ENCODE measurements at regions not wholly inside any gene's neighbourhood (a gene's known extent, or its start where the extent isn't known, plus 50 kb on each side); places are given as distances from the start of the nearest gene placed in this dataset.
"Not testable (repeated sequence)": the region's sequence is repeated elsewhere in the genome, so short reads cannot be mapped to it uniquely, and the experiment has no call there.

DNA sequence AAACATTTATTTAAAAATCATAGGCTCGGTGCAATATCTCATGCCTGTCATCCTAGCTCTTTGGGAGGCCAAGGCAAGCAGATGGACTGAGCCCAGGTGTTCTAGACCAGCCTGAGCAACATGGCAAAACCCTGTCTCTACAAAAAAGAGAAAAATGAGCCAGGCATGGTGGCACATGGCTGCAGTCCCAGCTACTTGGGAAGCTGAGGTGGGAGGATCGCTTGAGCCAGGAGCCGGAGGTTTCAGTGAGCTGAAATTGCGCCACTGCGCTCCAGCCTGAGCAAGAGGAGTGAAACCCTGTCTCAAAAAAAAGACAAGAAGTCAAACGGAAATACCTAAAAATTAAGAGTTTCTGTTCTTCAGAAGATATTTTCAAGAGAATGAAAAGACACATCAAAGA is 122.3 kb downstream of the RSL24D1 start:
- DNase-seq (ENCODE audit: extremely low read depth, low read depth), result no peak
- TF ChIP-seq, protein P1, sequence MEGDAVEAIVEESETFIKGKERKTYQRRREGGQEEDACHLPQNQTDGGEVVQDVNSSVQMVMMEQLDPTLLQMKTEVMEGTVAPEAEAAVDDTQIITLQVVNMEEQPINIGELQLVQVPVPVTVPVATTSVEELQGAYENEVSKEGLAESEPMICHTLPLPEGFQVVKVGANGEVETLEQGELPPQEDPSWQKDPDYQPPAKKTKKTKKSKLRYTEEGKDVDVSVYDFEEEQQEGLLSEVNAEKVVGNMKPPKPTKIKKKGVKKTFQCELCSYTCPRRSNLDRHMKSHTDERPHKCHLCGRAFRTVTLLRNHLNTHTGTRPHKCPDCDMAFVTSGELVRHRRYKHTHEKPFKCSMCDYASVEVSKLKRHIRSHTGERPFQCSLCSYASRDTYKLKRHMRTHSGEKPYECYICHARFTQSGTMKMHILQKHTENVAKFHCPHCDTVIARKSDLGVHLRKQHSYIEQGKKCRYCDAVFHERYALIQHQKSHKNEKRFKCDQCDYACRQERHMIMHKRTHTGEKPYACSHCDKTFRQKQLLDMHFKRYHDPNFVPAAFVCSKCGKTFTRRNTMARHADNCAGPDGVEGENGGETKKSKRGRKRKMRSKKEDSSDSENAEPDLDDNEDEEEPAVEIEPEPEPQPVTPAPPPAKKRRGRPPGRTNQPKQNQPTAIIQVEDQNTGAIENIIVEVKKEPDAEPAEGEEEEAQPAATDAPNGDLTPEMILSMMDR (IDR thresholded peaks at IDR 0.05; ENCODE audit: low read depth, low read length), result no peak

DNA sequence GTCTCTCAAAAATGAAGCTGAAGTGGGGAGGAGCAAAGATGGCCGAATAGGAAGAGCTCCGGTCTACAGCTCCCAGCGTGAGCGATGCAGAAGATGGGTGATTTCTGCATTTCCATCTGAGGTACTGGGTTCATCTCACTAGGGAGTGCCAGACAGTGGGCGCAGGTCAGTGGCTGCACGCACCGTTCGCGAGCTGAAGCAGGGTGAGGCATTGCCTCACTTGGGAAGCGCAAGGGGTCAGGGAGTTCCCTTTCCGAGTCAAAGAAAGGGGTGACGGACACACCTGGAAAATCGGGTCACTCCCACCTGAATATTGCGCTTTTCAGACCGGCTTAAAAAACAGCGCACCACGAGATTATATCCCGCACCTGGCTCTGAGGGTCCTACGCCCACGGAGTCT is 132.8 kb downstream of the RSL24D1 start:
- not testable (repeated sequence) for DNase-seq (ENCODE audit: extremely low read depth, low read depth)

DNA sequence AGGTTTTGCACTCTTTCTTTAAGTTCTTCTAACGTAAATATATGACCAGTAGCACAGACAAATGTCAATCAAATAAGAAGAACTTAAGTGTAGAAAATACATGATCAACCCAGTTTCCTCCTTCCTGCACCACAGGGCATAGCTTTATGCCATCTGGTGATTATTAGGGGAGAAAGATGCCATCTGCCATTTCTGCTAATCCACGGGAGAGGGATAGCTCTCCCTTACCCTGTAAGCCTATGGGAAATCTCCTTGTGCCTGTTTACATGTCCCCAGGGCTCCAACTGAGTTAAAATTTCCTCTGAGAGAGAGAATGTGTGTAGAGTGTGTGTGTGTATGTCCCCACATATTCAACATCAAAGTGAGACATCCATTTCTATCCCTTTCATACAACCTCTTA is 135.9 kb downstream of the RSL24D1 start:
- no peak for DNase-seq (ENCODE audit: extremely low read depth, low read depth)
- TF ChIP-seq, protein P1 (IDR thresholded peaks at IDR 0.05; ENCODE audit: low read depth, low read length), result no peak

DNA sequence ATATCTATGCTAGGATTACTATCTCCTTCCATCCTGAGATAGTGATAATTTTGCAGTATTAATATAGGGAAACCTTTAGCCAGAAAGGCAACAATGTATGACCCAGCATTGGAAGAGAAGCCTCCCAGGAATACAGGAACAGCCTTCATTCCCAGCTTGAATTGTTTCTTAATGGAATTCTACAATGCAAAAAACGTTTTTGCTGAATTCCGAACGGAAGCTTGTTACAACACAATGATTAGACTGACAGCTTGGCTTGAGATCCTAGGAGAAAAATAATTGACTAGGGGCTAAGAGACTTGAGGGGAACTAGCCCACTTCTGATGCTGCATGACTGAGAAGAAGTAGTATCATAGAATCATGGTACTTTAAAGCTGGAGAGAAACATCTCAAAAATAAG is 140.2 kb downstream of the RSL24D1 start:
- TF ChIP-seq, protein P1 (IDR thresholded peaks at IDR 0.05; ENCODE audit: low read depth, low read length), result no peak
- no peak for DNase-seq (ENCODE audit: extremely low read depth, low read depth)

DNA sequence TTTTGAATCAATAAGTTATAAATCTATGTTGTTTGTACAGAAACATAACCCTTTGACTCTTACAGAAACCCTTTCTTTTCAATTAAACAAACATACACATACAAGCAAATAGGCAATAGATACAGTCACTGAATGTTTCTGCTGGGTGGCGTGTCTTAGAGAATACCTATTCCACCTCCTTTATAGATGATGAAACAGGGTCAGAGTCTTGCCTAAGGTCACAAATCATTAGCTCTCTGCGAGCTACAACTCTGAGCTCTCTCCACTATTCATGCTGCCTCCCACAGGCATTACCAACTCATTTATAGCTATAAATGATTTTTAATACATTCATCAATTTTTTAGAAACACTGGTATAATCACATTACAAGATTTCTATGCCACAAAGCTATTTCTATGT is 152.6 kb downstream of the RSL24D1 start:
- no peak for DNase-seq (ENCODE audit: extremely low read depth, low read depth)
- TF ChIP-seq, protein P1 (IDR thresholded peaks at IDR 0.05; ENCODE audit: low read depth, low read length), result no peak

DNA sequence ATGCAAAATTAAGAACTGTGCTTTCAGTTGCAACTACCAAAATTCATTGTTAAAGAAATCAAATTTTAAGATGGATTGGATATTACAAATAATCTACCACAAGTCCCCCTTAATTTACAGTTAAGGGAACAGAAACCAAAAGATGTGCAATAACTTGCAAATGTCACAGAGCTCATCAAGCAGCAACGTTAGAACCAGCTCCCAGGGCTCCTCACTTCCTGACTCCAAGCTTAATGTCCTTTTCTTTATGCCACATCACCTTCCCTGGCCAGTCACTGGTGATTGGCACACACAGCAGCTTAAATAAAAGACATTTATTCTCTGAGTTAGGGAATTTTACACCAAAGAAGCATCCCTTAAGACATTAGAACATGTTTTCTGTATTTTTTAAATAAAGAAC is 159.7 kb downstream of the RSL24D1 start:
- TF ChIP-seq, protein P1 (IDR thresholded peaks at IDR 0.05; ENCODE audit: low read depth, low read length), result no peak
- no peak for DNase-seq (ENCODE audit: extremely low read depth, low read depth)

DNA sequence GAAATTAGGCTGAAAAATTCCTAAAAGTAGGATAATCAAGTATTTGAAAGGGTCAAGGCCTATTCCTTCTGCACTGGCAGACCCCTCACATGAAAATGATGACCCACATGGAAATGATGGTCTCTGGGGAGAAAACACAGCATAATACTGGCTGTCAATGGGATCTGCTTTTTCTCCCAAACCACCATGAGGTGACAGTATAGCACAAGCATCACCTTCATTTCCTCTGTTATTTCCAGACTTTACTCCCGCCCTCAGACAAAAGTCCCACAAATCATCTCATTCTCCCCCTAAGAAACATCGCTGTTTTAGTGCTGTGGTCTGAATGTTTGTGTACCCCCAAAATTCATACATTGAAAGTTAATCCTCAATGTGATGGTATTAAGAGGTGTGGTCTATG is 161.0 kb downstream of the RSL24D1 start:
- TF ChIP-seq, protein P1 (IDR thresholded peaks at IDR 0.05; ENCODE audit: low read depth, low read length), result no peak
- no peak for DNase-seq (ENCODE audit: extremely low read depth, low read depth)

DNA sequence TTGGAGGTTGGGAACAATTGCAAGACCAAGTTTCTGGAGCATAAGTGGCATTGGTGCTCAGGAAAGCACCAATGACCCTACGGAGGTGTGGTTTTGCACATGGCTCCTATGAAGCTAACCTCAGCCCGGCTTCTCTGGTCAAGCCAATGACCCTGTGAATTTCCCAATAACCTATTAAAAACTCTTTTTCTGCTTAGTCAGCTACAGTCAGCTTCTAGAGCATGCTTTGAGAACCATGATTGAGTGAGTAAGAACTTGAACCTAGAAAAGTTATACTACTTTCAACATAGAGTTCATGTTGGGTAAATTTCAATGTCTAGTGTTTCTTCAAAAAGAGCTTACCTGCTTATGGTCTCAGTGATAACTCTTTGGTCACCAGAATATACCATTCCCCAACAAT is 163.2 kb downstream of the RSL24D1 start:
- TF ChIP-seq, protein P1 (IDR thresholded peaks at IDR 0.05; ENCODE audit: low read depth, low read length), result no peak
- DNase-seq (ENCODE audit: extremely low read depth, low read depth), result no peak
